ENCODE measurements at regions not wholly inside any gene's neighbourhood (a gene's known extent, or its start where the extent isn't known, plus 50 kb on each side); places are given as distances from the start of the nearest gene placed in this dataset.

- Mint-ChIP-seq H3K27me3 (no peaks in the 10 kb centered on the region), H3K9me3 (no peaks in the 10 kb centered on the region), H3K4me1 (no peaks in the 10 kb centered on the region), H3K4me3 (no peak overlapping the region), H3K27ac (no peak overlapping the region), H3K36me3 (ENCODE audit: low read depth) (no peaks in the 10 kb centered on the region)
- CTCF ChIA-PET = no interaction called here
- DNase-seq = no peak
- POLR2A ChIA-PET = no interaction called here
These were observed 67.2 kb upstream of the DAP start for GRCh38 chr5:10828241-10828640.

GRCh38 chr5:10827571-10827970, 66.5 kb upstream of the DAP start:
- ChIA-PET POLR2A (no interaction called here), CTCF (no interaction called here)
- Mint-ChIP-seq H3K9me3 (no peaks in the 10 kb centered on the region), H3K27ac (no peak overlapping the region), H3K4me3 (no peak overlapping the region), H3K4me1 (no peaks in the 10 kb centered on the region), H3K36me3 (ENCODE audit: low read depth) (no peaks in the 10 kb centered on the region), H3K27me3 (peaks cover 1% of the 10 kb centered on the region)
- no peak for DNase-seq

GRCh38 chr5:10826971-10827370, 65.9 kb upstream of the DAP start:
- H3K27me3 Mint-ChIP-seq = peaks cover 6% of the 10 kb centered on the region
- no peak overlapping the region for H3K27ac Mint-ChIP-seq
- ChIA-PET POLR2A (no interaction called here), CTCF (no interaction called here)
- H3K4me1 Mint-ChIP-seq = no peaks in the 10 kb centered on the region
- H3K9me3 Mint-ChIP-seq = no peaks in the 10 kb centered on the region
- no peaks in the 10 kb centered on the region for H3K36me3 Mint-ChIP-seq (ENCODE audit: low read depth)
- H3K4me3 Mint-ChIP-seq = no peak overlapping the region
- no peak for DNase-seq

GRCh38 chr5:10825897-10826644, 65.0 kb upstream of the DAP start:
- no peak overlapping the region for H3K27ac Mint-ChIP-seq
- ChIA-PET POLR2A (no interaction called here), CTCF (no interaction called here)
- H3K4me1 Mint-ChIP-seq = no peaks in the 10 kb centered on the region
- peaks cover 13% of the 10 kb centered on the region for H3K27me3 Mint-ChIP-seq
- no peak for DNase-seq
- H3K36me3 Mint-ChIP-seq (ENCODE audit: low read depth) = no peaks in the 10 kb centered on the region
- no peak overlapping the region for H3K4me3 Mint-ChIP-seq
- no peaks in the 10 kb centered on the region for H3K9me3 Mint-ChIP-seq

- H3K4me1 Mint-ChIP-seq = no peaks in the 10 kb centered on the region
- ChIA-PET CTCF (no interaction called here), POLR2A (no interaction called here)
- no peaks in the 10 kb centered on the region for H3K9me3 Mint-ChIP-seq
- H3K27ac Mint-ChIP-seq = no peak overlapping the region
- DNase-seq = no peak
- H3K36me3 Mint-ChIP-seq (ENCODE audit: low read depth) = no peaks in the 10 kb centered on the region
- H3K4me3 Mint-ChIP-seq = no peak overlapping the region
- peaks cover 29% of the 10 kb centered on the region for H3K27me3 Mint-ChIP-seq
These were observed 51.2 kb upstream of the DAP start for GRCh38 chr5:10812218-10812617.

Data from activated CD4-positive, alpha-beta T cell treated with anti-CD3 and anti-CD28 coated beads, Interleukin-2, amount 10 ng/mL, durations not matched to agents 7 days and 5 days (primary cell).